IMR-90 (cell line): ENCODE measurements at regions not wholly inside any gene's neighbourhood (a gene's known extent, or its start where the extent isn't known, plus 50 kb on each side); places are given as distances from the start of the nearest gene placed in this dataset.

Experiments used
- ATAC-seq: fragments of 200-7000 bp; cut with Tn5 transposase; 2 replicates; pipeline ENCODE4 v1.9.1; 2020; ENCODE audit warnings: low read depth, mild to moderate bottlenecking, moderate library complexity
- BruUV-seq: library from RNA; stranded (reverse); fragments of 400-500 nt; replicated peaks from 2 replicates; lab custom pipeline; 2021; lab: Mats Ljungman, UMichigan
- CTCF ChIA-PET: fragments of 300-600 bp; formaldehyde crosslinking; extraction: SDS; loops from one replicate; lab custom pipeline; 2021; ENCODE audit warnings: antibody characterized with exemption; lab: Yijun Ruan, JAX
- POLR2A ChIA-PET: fragments of 300-600 bp; sonication (Branson Sonifier 250); formaldehyde crosslinking; loops from one replicate; lab custom pipeline; 2022; ENCODE audit warnings: antibody characterized with exemption; ENCODE audit not compliant: unreplicated experiment; lab: Charles Lee
- DNase-seq: peaks from one replicate; pipeline ENCODE4 v3.0.0; 2013
- H2AFZ ChIP-seq: replicated peaks from 2 replicates; pipeline ENCODE3; 2013; ENCODE audit warnings: low read length, mild to moderate bottlenecking; ENCODE audit not compliant: poor library complexity
- H2AK5ac ChIP-seq: 2 replicates; pipeline ENCODE4 v1.6.1; 2013; ENCODE audit warnings: low read depth, low read length, inconsistent platforms
- H2AK9ac ChIP-seq: replicated peaks from 2 replicates; pipeline ENCODE3; 2013; ENCODE audit warnings: mild to moderate bottlenecking, low read depth, low read length, moderate library complexity; ENCODE audit not compliant: poor library complexity
- H2BK120ac ChIP-seq: 2 replicates; pipeline ENCODE4 v1.6.1; 2013; ENCODE audit warnings: low read depth, low read length, inconsistent platforms
- H2BK15ac ChIP-seq: 3 replicates; pipeline ENCODE4 v1.6.1; 2013; ENCODE audit warnings: low read depth, low read length, inconsistent platforms
- H2BK20ac ChIP-seq: 2 replicates; pipeline ENCODE4 v1.6.1; 2013; ENCODE audit warnings: low read depth, mild to moderate bottlenecking, inconsistent platforms, low read length, moderate library complexity
- H2BK5ac ChIP-seq: 2 replicates; pipeline ENCODE4 v1.6.1; 2013; ENCODE audit warnings: mild to moderate bottlenecking, low read depth, low read length, inconsistent platforms; ENCODE audit not compliant: poor library complexity, severe bottlenecking
- H3K14ac ChIP-seq: replicated peaks from 2 replicates; pipeline ENCODE4 v1.6.1; 2013; ENCODE audit warnings: low read depth, low read length, inconsistent platforms
- H3K18ac ChIP-seq: 2 replicates; pipeline ENCODE4 v1.6.1; 2013; ENCODE audit warnings: low read depth, low read length, control low read depth
- H3K23ac ChIP-seq: 2 replicates; pipeline ENCODE4 v1.6.1; 2013; ENCODE audit warnings: low read depth, low read length, inconsistent platforms
- H3K27ac ChIP-seq: 2 replicates; pipeline ENCODE4 v1.5.1; 2013; ENCODE audit warnings: mild to moderate bottlenecking, control low read depth, low read length; ENCODE audit not compliant: insufficient read depth
- H3K27me3 ChIP-seq: 2 replicates; pipeline ENCODE4 v1.6.1; 2013; ENCODE audit warnings: low read length; ENCODE audit not compliant: control insufficient read depth, insufficient read depth
- H3K36me3 ChIP-seq: 2 replicates; pipeline ENCODE4 v1.6.1; 2013; ENCODE audit warnings: low read length, mixed read lengths; ENCODE audit not compliant: control insufficient read depth, insufficient read depth
- H3K4ac ChIP-seq: 2 replicates; pipeline ENCODE4 v1.6.1; 2013; ENCODE audit warnings: low read depth, low read length, inconsistent platforms
- H3K4me1 ChIP-seq: 2 replicates; pipeline ENCODE4 v1.6.1; 2013; ENCODE audit warnings: low read length, mixed read lengths; ENCODE audit not compliant: control insufficient read depth, insufficient read depth
- H3K4me2 ChIP-seq: 2 replicates; pipeline ENCODE4 v1.6.1; 2013; ENCODE audit warnings: low read depth, mild to moderate bottlenecking, control low read depth, low read length, moderate library complexity
- H3K4me3 ChIP-seq: 2 replicates; pipeline ENCODE4 v1.5.1; 2013; ENCODE audit warnings: low read depth, mild to moderate bottlenecking, control low read depth, low read length, moderate library complexity; ENCODE audit not compliant: insufficient read depth
- H3K56ac ChIP-seq: 2 replicates; pipeline ENCODE4 v1.6.1; 2013; ENCODE audit warnings: low read length, inconsistent platforms; ENCODE audit not compliant: insufficient read depth; ENCODE audit errors: extremely low read depth
- H3K79me1 ChIP-seq, 2 experiments: 2 replicates each; pipeline ENCODE4 v1.6.1; 2013; ENCODE audit warnings: low read length in 2 of 2, inconsistent platforms in 1 of 2, low read depth in 1 of 2
- H3K9ac ChIP-seq: 2 replicates; pipeline ENCODE4 v1.6.1; 2013; ENCODE audit warnings: low read depth, low read length, control low read depth
- H3K9me1 ChIP-seq: 2 replicates; pipeline ENCODE4 v1.6.1; 2013; ENCODE audit warnings: low read length, inconsistent platforms; ENCODE audit not compliant: insufficient read depth
- H3K9me3 ChIP-seq: 2 replicates; pipeline ENCODE4 v1.6.1; 2013; ENCODE audit warnings: low read length; ENCODE audit not compliant: control insufficient read depth, insufficient read depth
- H4K20me1 ChIP-seq: 2 replicates; pipeline ENCODE4 v1.6.1; 2013; ENCODE audit warnings: low read length, inconsistent platforms; ENCODE audit not compliant: insufficient read depth
- H4K5ac ChIP-seq: 2 replicates; pipeline ENCODE4 v1.6.1; 2013; ENCODE audit warnings: mild to moderate bottlenecking, low read depth, low read length, control low read depth
- H4K8ac ChIP-seq, 2 experiments: 2 replicates each; pipeline ENCODE4 v1.6.1; 2013; ENCODE audit warnings: low read depth in 2 of 2, low read length in 2 of 2, control low read depth in 1 of 2, inconsistent platforms in 1 of 2
- H4K91ac ChIP-seq: 2 replicates; pipeline ENCODE4 v1.6.1; 2013; ENCODE audit warnings: low read depth, low read length, inconsistent platforms; ENCODE audit not compliant: insufficient read depth
- BHLHE40 ChIP-seq: fragments of 150-350 bp; IDR thresholded peaks from 2 replicates; pipeline ENCODE4 v1.6.1; 2016; ENCODE audit warnings: mild to moderate bottlenecking, low read depth, low read length
- CEBPB ChIP-seq: IDR thresholded peaks from 2 replicates; pipeline ENCODE4 v1.6.1; 2012; ENCODE audit warnings: low read depth, low read length, improper control_type of control experiment
- CHD1 ChIP-seq: IDR thresholded peaks from 2 replicates; pipeline ENCODE4 v1.6.1; 2012; ENCODE audit warnings: low read depth, low read length, improper control_type of control experiment
- CTCF ChIP-seq: conservative IDR thresholded peaks from 2 replicates; pipeline ENCODE4 v1.5.1; 2012; ENCODE audit warnings: mild to moderate bottlenecking, low read depth, low read length, improper control_type of control experiment
- ELK1 ChIP-seq: fragments of 150-350 bp; IDR thresholded peaks from 2 replicates; pipeline ENCODE4 v1.6.1; 2016; ENCODE audit warnings: low read depth, mild to moderate bottlenecking, low read length, moderate library complexity, borderline replicate concordance
- FOS ChIP-seq: fragments of 150-350 bp; IDR thresholded peaks from 2 replicates; pipeline ENCODE4 v1.6.1; 2016; ENCODE audit warnings: low read depth, low read length
- MAFK ChIP-seq: IDR thresholded peaks from 2 replicates; pipeline ENCODE4 v1.6.1; 2012; ENCODE audit warnings: low read depth, low read length, improper control_type of control experiment
- MAZ ChIP-seq: IDR thresholded peaks from 2 replicates; pipeline ENCODE4 v1.6.1; 2012; ENCODE audit warnings: low read depth, mild to moderate bottlenecking, low read length, improper control_type of control experiment, moderate library complexity, borderline replicate concordance
- MXI1 ChIP-seq: IDR thresholded peaks from 2 replicates; pipeline ENCODE4 v1.6.1; 2012; ENCODE audit warnings: low read depth, mild to moderate bottlenecking, low read length, moderate library complexity, borderline replicate concordance
- NFE2L2 ChIP-seq: fragments of 150-350 bp; IDR thresholded peaks from 2 replicates; pipeline ENCODE4 v1.6.1; 2016; ENCODE audit warnings: low read depth, mild to moderate bottlenecking, low read length
- POLR2A ChIP-seq: IDR thresholded peaks from 2 replicates; pipeline ENCODE4 v1.6.1; 2012; ENCODE audit warnings: mild to moderate bottlenecking, low read depth, low read length
- RAD21 ChIP-seq: IDR thresholded peaks from 2 replicates; pipeline ENCODE4 v1.6.1; 2012; ENCODE audit warnings: low read length, improper control_type of control experiment
- RCOR1 ChIP-seq: IDR thresholded peaks from 2 replicates; pipeline ENCODE4 v1.6.1; 2012; ENCODE audit warnings: mild to moderate bottlenecking, low read length, improper control_type of control experiment; ENCODE audit not compliant: insufficient replicate concordance
- RFX5 ChIP-seq: IDR thresholded peaks from 2 replicates; pipeline ENCODE4 v1.8.0; 2012; ENCODE audit warnings: low read depth, mild to moderate bottlenecking, low read length, moderate library complexity
- SMC3 ChIP-seq: fragments of 150-350 bp; IDR thresholded peaks from 2 replicates; pipeline ENCODE4 v1.6.1; 2016; ENCODE audit warnings: low read depth, mild to moderate bottlenecking, antibody characterized with exemption, low read length, moderate library complexity
- WGBS, 2 experiments: methylation state at CpG; one replicate each; pipeline versions ENCODE4 v1.1.5 to v1.1.7; 2013; ENCODE audit warnings: missing lambda C conversion rate in 2 of 2; ENCODE audit not compliant: insufficient read length in 1 of 2; ENCODE audit errors: extremely low coverage in 2 of 2; 5-methylcytosine and 5-hydroxymethylcytosine counted together
- dilution Hi-C: fragments of 300-500 bp; cut with HindIII; formaldehyde crosslinking; loops from one replicate; pipeline ENCODE4 v1.14.3; 2018; ENCODE audit warnings: low sequenced_read_pairs; ENCODE audit not compliant: unreplicated experiment
- in situ Hi-C: fragments of 300-500 bp; cut with MboI; formaldehyde crosslinking; loops from 3 replicates; pipeline ENCODE4 v1.14.3; 2019; ENCODE audit warnings: low sequenced_read_pairs, inconsistent platforms, mixed read lengths
- intact Hi-C: fragments of 100-400 bp; cut with micrococcal nuclease; formaldehyde crosslinking; loops from 2 replicates; pipeline ENCODE4 v1.10.0; 2022
- TF ChIP-seq, protein P1 (sequence below): fragments of 150-350 bp; IDR thresholded peaks from 2 replicates; pipeline ENCODE4 v1.6.1; 2017; ENCODE audit warnings: mild to moderate bottlenecking, antibody characterized with exemption, low read length, low read depth

DNA sequence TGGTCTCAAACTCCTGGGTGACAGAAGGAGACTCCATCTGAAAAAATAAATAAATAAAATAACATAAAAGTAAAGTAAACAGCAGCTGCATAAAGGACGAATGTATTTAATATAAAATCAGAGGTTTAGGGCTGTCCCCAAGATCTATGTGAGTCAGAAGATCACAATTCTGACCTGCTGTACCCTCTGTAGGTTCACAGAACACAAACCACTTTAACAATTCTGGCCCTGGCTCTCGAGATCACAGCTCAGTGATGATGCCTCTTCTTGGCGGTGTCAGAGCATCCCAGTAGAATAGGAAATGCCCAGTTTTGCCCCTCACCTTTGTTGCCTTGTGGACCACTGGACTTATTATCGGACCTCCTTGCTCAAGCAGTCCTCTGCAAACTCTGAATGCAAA is 380.9 kb downstream of the TLE1 start:
- Histone ChIP-seq H3K27ac (no peak overlapping the region), H3K18ac (no peak overlapping the region), H3K9ac (no peak overlapping the region), H3K9me1 (no peaks in the 10 kb centered on the region), H3K4me1 (no peaks in the 10 kb centered on the region), H2BK120ac (no peak overlapping the region), H3K36me3 (no peaks in the 10 kb centered on the region), H2BK20ac (no peak overlapping the region), H2BK15ac (no peak overlapping the region), H3K23ac (no peak overlapping the region), H4K91ac (no peak overlapping the region), H3K14ac (no peak overlapping the region), H3K4me3 (no peak overlapping the region), H2AFZ (no peak overlapping the region), H3K79me1 (no peaks in the 10 kb centered on the region), H3K4me2 (no peak overlapping the region), H3K56ac (no peak overlapping the region), H4K20me1 (no peaks in the 10 kb centered on the region), H2AK5ac (no peak overlapping the region), H2BK5ac (no peak overlapping the region), H4K5ac (no peak overlapping the region), H3K4ac (no peak overlapping the region), H2AK9ac (no peak overlapping the region), H4K8ac (no peak overlapping the region), H3K27me3 (no peaks in the 10 kb centered on the region; the same call in 1 of the 2 replicates), H3K9me3 (no peaks in the 10 kb centered on the region)
- no peak for DNase-seq
- TF ChIP-seq RCOR1 (no peak), MXI1 (no peak), POLR2A (no peak), CEBPB (no peak), MAZ (no peak), MAFK (no peak), BHLHE40 (no peak), RAD21 (no peak), FOS (no peak), NFE2L2 (no peak), SMC3 (no peak), CHD1 (no peak), ELK1 (no peak), RFX5 (no peak), CTCF (no peak)
- TF ChIP-seq, protein P1, sequence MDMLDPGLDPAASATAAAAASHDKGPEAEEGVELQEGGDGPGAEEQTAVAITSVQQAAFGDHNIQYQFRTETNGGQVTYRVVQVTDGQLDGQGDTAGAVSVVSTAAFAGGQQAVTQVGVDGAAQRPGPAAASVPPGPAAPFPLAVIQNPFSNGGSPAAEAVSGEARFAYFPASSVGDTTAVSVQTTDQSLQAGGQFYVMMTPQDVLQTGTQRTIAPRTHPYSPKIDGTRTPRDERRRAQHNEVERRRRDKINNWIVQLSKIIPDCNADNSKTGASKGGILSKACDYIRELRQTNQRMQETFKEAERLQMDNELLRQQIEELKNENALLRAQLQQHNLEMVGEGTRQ = no peak
- 93% methylated on average over 2 of the region's 4 CpGs; no CpG with 5 or more reads in 1 of the 2 experiments for WGBS, 2 experiments
- no peak for ATAC-seq
- intact Hi-C loops (loop anchor here (10.0 kb wide), 1 partner anchor 74 kb away; no protein-coding TSS in a partner anchor), dilution Hi-C loops (no loop called here), in situ Hi-C loops (no loop called here)
- no TSS peak for BruUV-seq
- POLR2A ChIA-PET = no interaction called here
- CTCF ChIA-PET = no interaction called here
